Jurkat, Clone E6-1 (cell line): ENCODE measurements at regions not wholly inside any gene's neighbourhood (a gene's known extent, or its start where the extent isn't known, plus 50 kb on each side); places are given as distances from the start of the nearest gene placed in this dataset.

ENCODE experiments used
- DNase-seq: peaks from one replicate; pipeline ENCODE4 v3.0.0-alpha.2; 2011; ENCODE audit warnings: low read depth, low spot score
- H3K4me3 ChIP-seq: 2 replicates; pipeline ENCODE4 v1.5.1; 2011; ENCODE audit warnings: mild to moderate bottlenecking, low read length, control low read depth, moderate library complexity

DNA sequence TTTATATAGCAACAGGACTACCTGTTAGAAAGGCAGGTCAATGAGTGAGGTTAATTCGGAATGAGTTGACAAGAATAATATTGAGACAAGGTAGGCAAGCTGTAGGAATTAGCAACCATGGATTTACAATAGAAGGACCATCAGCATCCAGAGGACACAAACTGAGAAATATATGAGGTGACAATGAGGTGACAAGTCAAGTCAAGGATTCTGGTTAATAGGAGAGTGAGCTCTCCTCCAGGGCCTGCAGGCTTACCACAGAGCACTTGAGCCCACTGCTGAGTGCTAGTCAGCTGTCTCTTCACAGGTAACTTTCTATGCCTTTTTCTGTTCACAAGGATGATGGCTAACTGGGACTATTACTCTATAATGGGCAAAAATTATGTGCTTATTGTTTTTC lies 227.2 kb downstream of the MRPS30 start:
- no peak overlapping the region for H3K4me3 ChIP-seq
- DNase-seq, result no peak

GRCh38 chr5:45037927-45038326 lies 229.2 kb downstream of the MRPS30 start:
- no peak overlapping the region for H3K4me3 ChIP-seq
- DNase-seq, result no peak

DNA sequence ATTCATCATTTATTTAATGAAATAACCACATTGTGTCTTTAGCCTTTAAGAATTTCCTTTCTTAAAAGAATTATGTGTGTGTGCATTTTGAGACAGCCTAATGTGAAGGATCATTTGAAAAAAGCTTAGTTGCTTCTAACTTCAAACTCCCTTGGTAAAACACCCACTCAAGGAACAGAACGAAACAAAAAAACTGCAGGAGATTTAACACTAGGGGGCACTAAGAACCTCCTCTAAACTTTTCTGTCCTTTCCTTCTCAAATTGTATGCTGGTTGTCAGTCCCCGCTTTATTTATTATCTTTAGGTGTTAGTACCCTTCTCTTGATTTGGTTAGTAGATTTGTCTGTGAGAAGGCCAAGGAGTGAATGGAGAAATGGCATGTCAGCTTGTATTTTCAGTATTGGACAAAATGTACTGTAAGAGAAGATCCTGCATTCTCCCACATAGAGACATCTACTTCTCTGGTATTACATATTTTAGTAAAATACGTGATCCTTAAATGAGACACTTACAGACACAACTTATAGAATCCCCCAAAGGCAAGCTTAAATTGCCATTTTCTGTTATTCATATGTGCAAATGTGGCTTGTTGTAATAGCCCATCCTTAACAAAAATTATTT lies 229.7 kb downstream of the MRPS30 start:
- peak; percentile 37 for DNase-seq
- H3K4me3 ChIP-seq, result no peak overlapping the region

DNA sequence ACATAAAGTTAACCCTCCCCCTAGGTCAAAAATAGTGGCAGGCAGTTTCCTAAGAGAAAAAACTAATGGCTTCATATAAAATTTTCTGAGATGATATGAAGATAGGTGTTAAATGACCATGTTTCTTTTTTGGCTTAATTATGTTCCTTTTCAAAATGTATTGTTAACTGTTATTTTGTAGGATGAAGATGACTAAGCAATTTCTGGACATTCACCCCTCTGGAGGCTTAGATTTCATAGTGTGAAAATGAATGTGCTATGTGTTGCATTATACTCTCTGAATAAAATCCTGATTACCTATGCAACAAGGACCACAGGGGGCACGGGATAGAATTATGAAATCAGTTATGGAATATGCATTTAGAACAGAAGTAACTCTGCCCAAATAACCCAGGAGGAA lies 233.5 kb downstream of the MRPS30 start:
- no peak for DNase-seq
- no peak overlapping the region for H3K4me3 ChIP-seq

DNA sequence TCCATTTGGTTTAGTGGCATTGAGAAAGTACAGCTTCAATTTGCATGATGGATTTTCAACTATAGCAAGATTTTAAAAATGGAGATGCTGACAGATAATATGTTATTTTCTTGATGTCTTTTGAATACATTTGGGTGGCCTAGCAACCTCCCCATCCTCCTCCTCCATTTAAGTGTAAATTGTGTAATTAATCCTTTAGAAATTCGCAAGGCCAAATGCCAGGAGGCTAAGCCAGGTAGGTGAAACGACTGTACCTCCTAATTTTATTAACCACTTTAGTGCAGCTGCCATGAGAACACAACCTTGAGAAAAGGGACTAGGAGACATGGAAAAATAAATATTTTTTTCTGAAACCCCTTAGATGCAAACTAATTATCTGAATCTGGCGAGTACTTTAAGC lies 248.8 kb downstream of the MRPS30 start:
- DNase-seq, result no peak
- no peak overlapping the region for H3K4me3 ChIP-seq

GRCh38 chr5:45060724-45061123 lies 252.0 kb downstream of the MRPS30 start:
- DNase-seq, result no peak
- H3K4me3 ChIP-seq, result no peak overlapping the region

DNA sequence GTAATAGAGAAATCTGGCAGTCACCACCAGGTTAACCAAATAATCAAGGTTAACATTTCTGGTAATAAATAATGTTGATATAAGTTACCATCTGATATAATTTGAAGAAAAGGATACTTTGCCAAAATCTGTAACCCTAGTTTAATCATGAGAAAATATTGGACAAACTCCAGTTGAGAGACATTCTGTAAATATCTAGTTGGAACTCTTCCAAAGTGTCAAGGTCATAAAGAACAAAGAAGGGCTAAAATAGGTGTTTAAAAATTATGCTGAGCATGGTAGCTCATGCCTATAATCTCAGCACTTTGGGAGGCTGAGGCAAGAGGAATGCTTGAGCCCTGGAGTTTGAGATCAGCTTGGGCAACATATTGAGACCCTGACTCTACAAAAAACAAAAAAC lies 253.3 kb downstream of the MRPS30 start:
- no peak overlapping the region for H3K4me3 ChIP-seq
- no peak for DNase-seq

- no peak for DNase-seq
- no peak overlapping the region for H3K4me3 ChIP-seq
These were observed 272.3 kb downstream of the MRPS30 start for GRCh38 chr5:45081082-45081481.

DNA sequence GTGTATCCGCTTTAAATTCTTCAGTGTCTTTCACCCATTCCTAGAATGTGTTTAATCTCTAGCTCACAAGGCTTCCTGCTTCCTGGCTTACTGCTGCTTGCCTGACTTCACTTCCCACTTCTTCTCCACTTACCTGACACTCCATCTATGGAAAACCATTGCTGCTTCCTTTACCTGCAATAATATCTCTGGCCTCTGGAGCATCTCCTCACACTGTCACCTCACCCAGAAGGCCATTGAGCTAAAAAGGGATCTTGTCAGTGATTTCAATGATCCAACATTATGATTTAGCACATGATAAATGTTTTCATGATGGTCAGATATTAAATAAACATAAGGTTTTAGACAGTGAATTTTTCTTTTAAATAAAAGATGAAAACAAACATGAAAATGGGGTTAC lies 281.1 kb downstream of the MRPS30 start:
- DNase-seq, result no peak

DNA sequence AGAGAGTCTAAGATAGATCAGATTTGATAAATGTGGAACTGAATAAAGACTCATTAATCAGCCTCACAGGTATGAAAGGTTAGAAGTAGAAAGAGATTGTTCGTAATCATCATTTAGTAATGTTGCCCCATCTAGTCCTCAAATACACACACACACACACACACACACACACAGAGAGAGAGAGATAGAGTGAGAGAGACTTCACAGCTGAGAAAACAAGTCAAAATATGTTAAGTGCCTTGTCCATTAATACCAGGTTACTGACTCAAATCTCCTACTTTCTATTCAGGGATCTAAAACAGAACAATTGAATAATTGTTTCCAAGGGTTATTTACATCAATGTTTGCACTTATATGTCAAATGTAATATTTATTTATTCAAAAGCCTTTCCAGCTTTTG lies 284.6 kb downstream of the MRPS30 start:
- no peak overlapping the region for H3K4me3 ChIP-seq
- no peak for DNase-seq

More for the DNA sequence above, 281.1 kb downstream of the MRPS30 start:
- no peak overlapping the region for H3K4me3 ChIP-seq

DNA sequence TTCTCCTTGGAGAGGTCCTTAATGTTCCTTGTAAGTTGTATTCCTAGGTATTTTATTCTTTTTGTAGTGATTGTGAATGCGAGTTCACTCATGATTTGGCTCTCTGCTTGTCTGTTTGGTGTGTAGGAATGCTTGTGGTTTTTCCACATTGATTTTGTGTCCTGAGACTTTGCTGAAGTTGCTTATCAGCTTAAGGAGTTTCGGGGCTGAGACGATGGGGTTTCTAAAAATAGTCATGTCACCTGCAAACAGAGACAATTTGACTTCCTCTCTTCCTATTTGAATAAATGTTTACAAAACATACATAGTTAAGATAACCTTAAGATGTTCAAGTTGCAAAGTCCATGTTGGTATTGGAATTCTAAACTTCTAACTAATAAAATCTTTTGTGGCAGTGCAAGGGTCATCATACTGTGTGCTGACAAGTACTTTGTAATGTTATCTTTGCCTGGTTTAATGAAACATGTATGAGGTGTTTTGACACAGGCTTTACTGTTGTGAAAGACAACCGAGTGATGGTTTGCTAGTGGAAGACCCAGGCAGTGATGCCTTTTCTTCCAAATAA lies 286.2 kb downstream of the MRPS30 start:
- H3K4me3 ChIP-seq, result no peak overlapping the region
- no peak for DNase-seq

DNA sequence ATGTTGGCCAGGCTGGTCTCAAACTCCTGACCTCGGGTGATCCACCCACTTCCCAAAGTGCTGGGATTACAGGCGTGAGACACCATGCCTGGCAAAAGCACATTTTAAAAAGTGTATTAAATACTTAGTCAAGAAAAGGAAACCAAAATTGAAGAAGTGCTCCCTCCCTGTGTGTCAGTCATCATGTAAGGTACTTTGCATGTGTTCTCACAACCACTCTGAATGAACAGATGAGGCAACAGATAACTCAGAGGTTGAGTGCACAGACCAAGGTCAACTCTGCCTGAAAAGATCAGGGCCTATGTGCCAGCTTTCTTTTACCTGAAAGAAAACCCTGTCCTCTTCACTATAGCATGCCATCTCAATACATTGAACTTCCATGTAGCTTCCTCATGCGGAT lies 289.7 kb downstream of the MRPS30 start:
- no peak for DNase-seq
- no peak overlapping the region for H3K4me3 ChIP-seq

- no peak for DNase-seq
- H3K4me3 ChIP-seq, result no peak overlapping the region
These were observed 292.4 kb downstream of the MRPS30 start for GRCh38 chr5:45101146-45101545.

- H3K4me3 ChIP-seq, result no peak overlapping the region
- DNase-seq, result no peak
These were observed 296.8 kb downstream of the MRPS30 start for GRCh38 chr5:45105491-45105994.

GRCh38 chr5:45109062-45109461 lies 300.3 kb downstream of the MRPS30 start:
- no peak for DNase-seq

DNA sequence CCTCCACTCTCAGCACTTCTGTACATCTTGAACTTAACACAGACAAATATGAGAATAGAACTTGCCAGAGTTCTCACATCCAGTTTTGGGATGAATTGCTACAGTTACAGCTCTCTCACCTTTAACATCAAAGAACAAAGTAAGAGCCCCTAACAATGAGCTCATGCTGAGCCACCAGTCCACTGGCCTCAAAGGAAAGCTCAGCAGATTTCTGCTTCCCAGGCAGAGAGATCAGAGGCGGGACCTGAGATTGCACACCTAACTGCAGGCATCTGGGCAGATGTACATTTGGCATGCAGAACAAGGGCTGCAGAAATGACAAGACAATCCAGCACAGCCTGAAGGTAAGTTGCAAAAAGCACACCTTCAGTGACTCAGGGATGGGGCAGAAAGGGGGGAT lies 300.9 kb downstream of the MRPS30 start:
- no peak for DNase-seq
- no peak overlapping the region for H3K4me3 ChIP-seq

More at GRCh38 chr5:45109062-45109461, 300.3 kb downstream of the MRPS30 start:
- no peak overlapping the region for H3K4me3 ChIP-seq

DNA sequence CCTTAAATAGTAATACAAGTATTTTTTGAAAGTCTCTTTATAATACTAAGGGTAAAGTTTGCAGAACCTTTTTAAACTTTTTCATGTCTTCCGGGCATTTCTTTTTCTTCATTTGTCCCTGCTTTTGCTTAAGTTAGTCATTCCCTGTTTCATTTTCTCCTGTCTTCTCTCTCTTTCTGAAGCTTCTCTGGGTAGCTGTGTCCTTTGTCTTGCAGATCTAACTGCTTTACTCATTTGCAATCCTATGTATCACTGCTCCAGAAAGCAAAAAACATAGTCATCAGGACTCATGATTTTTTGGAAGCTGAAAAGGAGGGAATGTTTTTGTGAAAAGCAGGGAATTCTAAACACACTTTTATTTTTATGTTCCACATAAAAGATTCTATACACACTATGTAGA lies 301.7 kb downstream of the MRPS30 start:
- no peak for DNase-seq
- H3K4me3 ChIP-seq, result no peak overlapping the region

DNA sequence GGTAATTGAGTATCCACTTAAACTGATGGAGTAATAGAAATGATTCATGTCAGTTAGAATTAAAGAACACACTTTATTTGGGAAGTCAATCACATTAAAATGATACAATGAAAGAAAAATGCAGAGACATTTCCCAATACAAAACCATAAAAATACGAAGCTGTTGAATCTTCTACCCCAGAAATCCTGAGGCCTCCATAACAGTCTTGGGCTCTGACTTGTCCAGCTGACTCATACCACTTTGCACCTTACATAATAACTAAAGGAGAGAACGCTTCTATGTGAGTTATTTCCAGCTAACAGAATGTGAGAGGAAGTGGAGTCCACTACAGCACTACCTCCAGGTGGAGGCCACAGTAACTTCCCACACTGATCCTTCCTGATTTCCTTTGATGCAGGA lies 305.0 kb downstream of the MRPS30 start:
- no peak overlapping the region for H3K4me3 ChIP-seq

DNA sequence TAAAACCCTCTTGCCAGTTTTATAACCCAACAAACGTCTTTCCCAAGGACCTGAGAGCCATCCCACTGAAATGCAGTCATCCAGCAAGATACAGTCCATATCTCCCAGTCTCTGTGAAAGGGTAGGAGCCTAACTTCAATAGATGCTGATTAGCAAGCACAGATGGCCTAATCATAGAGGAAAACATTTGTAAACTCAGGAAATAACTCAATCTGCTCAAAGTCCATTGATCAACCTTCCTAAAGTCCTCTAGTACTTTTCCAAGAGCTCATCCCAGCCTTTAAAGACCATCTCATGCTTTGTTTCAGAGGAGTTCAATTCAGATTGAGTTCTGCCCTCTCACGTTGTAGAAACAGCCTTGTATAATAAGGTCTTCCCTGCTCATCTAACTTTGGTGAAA lies 324.2 kb downstream of the MRPS30 start:
- DNase-seq, result no peak
- no peak overlapping the region for H3K4me3 ChIP-seq

More for the DNA sequence above, 305.0 kb downstream of the MRPS30 start:
- no peak for DNase-seq

DNA sequence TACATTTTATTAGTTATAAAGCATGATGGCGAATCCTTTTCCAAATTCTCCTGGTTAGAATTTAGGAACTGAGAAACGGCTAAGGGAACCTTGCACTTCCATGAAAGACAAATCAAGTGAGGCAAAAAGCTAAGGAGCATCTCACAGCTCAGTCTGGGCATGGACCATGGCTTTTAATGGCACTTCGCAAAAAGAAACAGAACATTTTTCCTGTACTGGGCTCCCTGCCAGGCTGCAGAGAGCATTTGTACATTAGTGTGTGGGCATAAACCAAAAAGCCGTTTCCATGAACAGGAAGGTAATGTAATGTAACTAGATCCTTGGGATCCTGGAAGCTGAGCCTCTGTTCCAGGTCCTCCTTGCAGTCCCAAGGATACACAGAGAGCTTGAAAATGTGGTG lies 354.2 kb downstream of the MRPS30 start:
- no peak overlapping the region for H3K4me3 ChIP-seq
- DNase-seq, result no peak

DNA sequence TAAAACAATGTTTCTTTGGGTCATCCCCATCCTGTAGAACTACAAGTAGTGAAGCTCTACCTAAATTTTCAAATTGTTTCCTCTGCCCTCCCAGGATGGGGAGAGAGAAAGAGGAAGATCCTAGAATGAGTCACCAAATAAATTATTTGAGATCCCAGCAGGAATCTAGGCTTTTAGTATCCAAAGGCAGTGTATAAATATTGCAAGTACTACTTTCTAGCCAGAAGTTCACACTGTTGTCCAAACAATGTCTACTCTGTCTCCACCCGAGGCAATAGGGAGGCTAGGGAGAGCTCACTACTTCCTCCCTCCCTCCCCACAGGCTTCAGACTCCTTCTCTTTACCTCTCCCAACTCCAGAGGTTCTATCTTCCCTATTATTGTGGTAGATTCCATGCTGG lies 362.8 kb downstream of the MRPS30 start:
- no peak for DNase-seq
- H3K4me3 ChIP-seq, result no peak overlapping the region
